Psoas muscle (tissue), 7 donors: ENCODE measurements at regions not wholly inside any gene's neighbourhood (a gene's known extent, or its start where the extent isn't known, plus 50 kb on each side); places are given as distances from the start of the nearest gene placed in this dataset.

ENCODE experiments used
- ATAC-seq, 4 donors: fragments of 200-7000 bp; cut with Tn5 transposase; one replicate each; pipeline ENCODE4 v1.9.1; 2020; ENCODE audit warnings: moderate library complexity in 3 of 4, mild to moderate bottlenecking in 2 of 4
- DNase-seq, 2 donors: peaks; one replicate each; pipeline ENCODE4 v3.0.0-alpha.2; 2020
- H3K27ac ChIP-seq: fragments of 200-600 bp; one replicate; pipeline ENCODE4 v1.8.0; 2022
- H3K27me3 ChIP-seq, 3 donors: fragments of 200-600 bp in 1 of 3; one replicate each; pipeline versions ENCODE4 v1.6.1 to v1.8.0; 2013 to 2022; ENCODE audit warnings: low read length in 2 of 3, mild to moderate bottlenecking in 2 of 3, moderate library complexity in 1 of 3; ENCODE audit not compliant: insufficient read depth in 3 of 3
- H3K36me3 ChIP-seq, 2 donors: fragments of 200-600 bp in 1 of 2; one replicate each; pipeline versions ENCODE4 v1.6.1 to v1.8.0; 2013 to 2022; ENCODE audit warnings: low read depth in 1 of 2, mild to moderate bottlenecking in 1 of 2, moderate library complexity in 1 of 2; ENCODE audit not compliant: insufficient read depth in 1 of 2
- H3K4me1 ChIP-seq: fragments of 200-600 bp; one replicate; pipeline ENCODE4 v1.8.0; 2022
- H3K4me3 ChIP-seq: fragments of 200-600 bp; one replicate; pipeline ENCODE4 v1.8.0; 2022; ENCODE audit warnings: mild to moderate bottlenecking
- H3K9me3 ChIP-seq: fragments of 200-600 bp; one replicate; pipeline ENCODE4 v1.8.0; 2022
- CTCF ChIP-seq: fragments of 200-600 bp; IDR thresholded peaks from one replicate; pipeline ENCODE4 v1.8.0; 2022; ENCODE audit warnings: antibody characterized with exemption
- WGBS, 3 donors: extraction: QIAGEN DNeasy Blood & Tissue Kit; methylation state at CpG; one replicate each; pipeline versions ENCODE4 v1.1.6 to v1.1.7; 2013; 5-methylcytosine and 5-hydroxymethylcytosine counted together
- intact Hi-C, 2 donors: fragments of 100-400 bp; cut with DNase I; formaldehyde crosslinking; loops; one replicate each; pipeline versions ENCODE4 v1.11.0 to v1.14.2; 2022
- donor health status: healthy with polysubstance abuse.
- donor health status: DM: no; HTN: no; CAD: no; lungs with moderate emphysema.
- donor health status: Bipolar disorder and iron deficiency.
- donor health status: healthy.
- donor health status: DM: yes; HTN: yes; CAD: no.
- donor health status: DM: no; HTN: no; CAD: no.
- donor health status: DM: yes; HTN: yes; CAD: no.

- WGBS, 3 donors = 66 to 76% (median 73%) methylated on average over 1 of the region's 1 CpG
- DNase-seq (no peak), ATAC-seq (no peak)
- peaks cover 2% of the 10 kb centered on the region for H3K9me3 ChIP-seq
- H3K4me1 ChIP-seq = no peaks in the 10 kb centered on the region
- H3K4me3 ChIP-seq = no peak overlapping the region
- no peak for TF ChIP-seq CTCF
- no peak overlapping the region for H3K27ac ChIP-seq
- intact Hi-C loops = no loop called here
- H3K36me3 ChIP-seq = no peaks in the 10 kb centered on the region
- no peaks in the 10 kb centered on the region for H3K27me3 ChIP-seq
These were observed 137.6 kb downstream of the ETAA1 start for GRCh38 chr2:67534745-67535144.

- no peak overlapping the region for H3K27ac ChIP-seq
- no peak for DNase-seq
- H3K9me3 ChIP-seq = peaks cover 7% of the 10 kb centered on the region
These were observed 143.8 kb downstream of the ETAA1 start for GRCh38 chr2:67540962-67541361.

GRCh38 chr2:67544286-67544685 lies 147.2 kb downstream of the ETAA1 start:
- intact Hi-C loops = no loop called here
- Histone ChIP-seq H3K36me3 (no peaks in the 10 kb centered on the region), H3K27me3 (no peaks in the 10 kb centered on the region), H3K27ac (no peak overlapping the region), H3K4me3 (no peak overlapping the region), H3K4me1 (no peaks in the 10 kb centered on the region), H3K9me3 (peaks cover 4% of the 10 kb centered on the region)
- WGBS, 3 donors = 27 to 77% (median 56%) methylated on average over 2 of the region's 2 CpGs
- no peak for TF ChIP-seq CTCF
- DNase-seq = no peak
- no peak for ATAC-seq

More at GRCh38 chr2:67540962-67541361, 143.8 kb downstream of the ETAA1 start:
- intact Hi-C loops = no loop called here
- no peak for TF ChIP-seq CTCF
- no peak overlapping the region for H3K4me3 ChIP-seq
- H3K36me3 ChIP-seq = no peaks in the 10 kb centered on the region
- ATAC-seq = no peak
- H3K27me3 ChIP-seq = no peaks in the 10 kb centered on the region
- 88 to 98% (median 89%) methylated on average over 1 of the region's 1 CpG for WGBS, 3 donors
- H3K4me1 ChIP-seq = no peaks in the 10 kb centered on the region

- intact Hi-C loops = no loop called here
- no peak overlapping the region for H3K4me3 ChIP-seq
- H3K27me3 ChIP-seq = no peaks in the 10 kb centered on the region
- H3K4me1 ChIP-seq = no peaks in the 10 kb centered on the region
- TF ChIP-seq CTCF = no peak
- H3K36me3 ChIP-seq = no peaks in the 10 kb centered on the region
- no peak for DNase-seq
- 51 to 63% (median 60%) methylated on average over 5 of the region's 5 CpGs for WGBS, 3 donors
- no peak overlapping the region for H3K27ac ChIP-seq
- no peaks in the 10 kb centered on the region for H3K9me3 ChIP-seq
- ATAC-seq = no peak
These were observed 151.4 kb downstream of the ETAA1 start for GRCh38 chr2:67548317-67549201.
